Omental fat pad (tissue), 3 donors: ENCODE measurements at regions not wholly inside any gene's neighbourhood (a gene's known extent, or its start where the extent isn't known, plus 50 kb on each side); places are given as distances from the start of the nearest gene placed in this dataset.

ENCODE experiments used
- ATAC-seq: fragments of 150-250 bp; one replicate; pipeline ENCODE4 v1.9.1; 2016; ENCODE audit warnings: mild to moderate bottlenecking, moderate library complexity; ENCODE audit not compliant: low FRiP score
- DNase-seq: peaks from one replicate; pipeline ENCODE4 v3.0.0-alpha.2; 2019; ENCODE audit warnings: low spot score
- CTCF ChIP-seq, 3 donors: fragments of 450-650 bp; IDR thresholded peaks; one replicate each; pipeline ENCODE4 v1.5.1; 2016 to 2017; ENCODE audit warnings: antibody characterized with exemption in 3 of 3, mild to moderate bottlenecking in 3 of 3, moderate library complexity in 2 of 3

GRCh38 chr4:54992266-54992665, 133.1 kb downstream of the KDR start:
- TF ChIP-seq CTCF (IDR thresholded peaks at IDR 0.05), result no peak
- DNase-seq (no peak), ATAC-seq (no peak)

GRCh38 chr4:54988655-54989054, 136.7 kb downstream of the KDR start:
- no peak for TF ChIP-seq CTCF (IDR thresholded peaks at IDR 0.05)
- ATAC-seq (no peak), DNase-seq (no peak)

- ATAC-seq (no peak), DNase-seq (no peak)
- no peak for TF ChIP-seq CTCF (IDR thresholded peaks at IDR 0.05)
These were observed 139.1 kb downstream of the KDR start for GRCh38 chr4:54986095-54986846.

GRCh38 chr4:54976682-54977081, 148.7 kb downstream of the KDR start:
- no peak for TF ChIP-seq CTCF (IDR thresholded peaks at IDR 0.05)
- no peak for DNase-seq
- ATAC-seq, result no peak

GRCh38 chr4:54976031-54976430, 149.4 kb downstream of the KDR start:
- DNase-seq (no peak), ATAC-seq (no peak)
- TF ChIP-seq CTCF (IDR thresholded peaks at IDR 0.05), result no peak

- TF ChIP-seq CTCF (IDR thresholded peaks at IDR 0.05), result no peak
- DNase-seq, result no peak
- no peak for ATAC-seq
These were observed 151.6 kb downstream of the KDR start for GRCh38 chr4:54973784-54974183.

- no peak for TF ChIP-seq CTCF (IDR thresholded peaks at IDR 0.05)
- DNase-seq (no peak), ATAC-seq (no peak)
These were observed 153.9 kb downstream of the KDR start for GRCh38 chr4:54971474-54971950.
